H9 (cell line): ENCODE measurements at regions not wholly inside any gene's neighbourhood (a gene's known extent, or its start where the extent isn't known, plus 50 kb on each side); places are given as distances from the start of the nearest gene placed in this dataset.

Experiments used
- DNase-seq: peaks from one replicate; pipeline ENCODE4 v3.0.0-alpha.2; 2017
- H2AFZ ChIP-seq: one replicate; pipeline ENCODE4 v1.6.1; 2013; ENCODE audit warnings: mild to moderate bottlenecking, low read length, control low read depth, moderate library complexity
- H2AK5ac ChIP-seq: 2 replicates; pipeline ENCODE4 v1.6.1; 2013; ENCODE audit warnings: low read length, control low read depth, mixed read lengths; ENCODE audit not compliant: insufficient read length
- H2BK120ac ChIP-seq: one replicate; pipeline ENCODE4 v1.6.1; 2013; ENCODE audit warnings: low read depth, mild to moderate bottlenecking, low read length, control low read depth, inconsistent platforms; ENCODE audit not compliant: poor library complexity, severe bottlenecking
- H2BK12ac ChIP-seq: 2 replicates; pipeline ENCODE4 v1.6.1; 2013; ENCODE audit warnings: low read length, control low read depth, mixed read lengths, low read depth; ENCODE audit not compliant: insufficient read length
- H2BK15ac ChIP-seq: 2 replicates; pipeline ENCODE4 v1.6.1; 2013; ENCODE audit warnings: low read depth, low read length, control low read depth
- H2BK20ac ChIP-seq: one replicate; pipeline ENCODE4 v1.6.1; 2013; ENCODE audit warnings: low read depth, mild to moderate bottlenecking, low read length, control low read depth, inconsistent platforms; ENCODE audit not compliant: poor library complexity, severe bottlenecking
- H2BK5ac ChIP-seq: 2 replicates; pipeline ENCODE4 v1.6.1; 2013; ENCODE audit warnings: low read length, control low read depth, mixed read lengths; ENCODE audit not compliant: insufficient read length
- H3K14ac ChIP-seq: 2 replicates; pipeline ENCODE4 v1.6.1; 2013; ENCODE audit warnings: low read length, control low read depth; ENCODE audit not compliant: insufficient read depth
- H3K18ac ChIP-seq: 2 replicates; pipeline ENCODE4 v1.6.1; 2013; ENCODE audit warnings: low read depth, mild to moderate bottlenecking, mixed read lengths, low read length, control low read depth; ENCODE audit not compliant: insufficient read length
- H3K23ac ChIP-seq: 2 replicates; pipeline ENCODE4 v1.6.1; 2013; ENCODE audit warnings: low read length, control low read depth, mixed read lengths, low read depth; ENCODE audit not compliant: insufficient read length
- H3K23me2 ChIP-seq: 2 replicates; pipeline ENCODE4 v1.6.1; 2013; ENCODE audit warnings: low read depth, mild to moderate bottlenecking, mixed read lengths, low read length, control low read depth; ENCODE audit not compliant: insufficient read length, poor library complexity, severe bottlenecking
- H3K27ac ChIP-seq: 2 replicates; pipeline ENCODE4 v1.5.1; 2013; ENCODE audit warnings: low read length, control low read depth, mixed read lengths, low read depth; ENCODE audit not compliant: insufficient read length
- H3K27me3 ChIP-seq: 2 replicates; pipeline ENCODE4 v1.6.1; 2013; ENCODE audit warnings: low read length, control low read depth, inconsistent platforms; ENCODE audit not compliant: insufficient read depth
- H3K4ac ChIP-seq: 2 replicates; pipeline ENCODE4 v1.6.1; 2013; ENCODE audit warnings: low read depth, mild to moderate bottlenecking, control low read depth, inconsistent platforms, low read length, moderate library complexity
- H3K4me1 ChIP-seq: 2 replicates; pipeline ENCODE4 v1.6.1; 2013; ENCODE audit warnings: low read length, control low read depth, inconsistent platforms; ENCODE audit not compliant: insufficient read depth
- H3K4me2 ChIP-seq: 2 replicates; pipeline ENCODE4 v1.6.1; 2013; ENCODE audit warnings: low read length, control low read depth, mixed read lengths; ENCODE audit not compliant: insufficient read length, insufficient read depth
- H3K56ac ChIP-seq: 2 replicates; pipeline ENCODE4 v1.6.1; 2013; ENCODE audit warnings: low read depth, mild to moderate bottlenecking, mixed read lengths, low read length, control low read depth; ENCODE audit not compliant: insufficient read length
- H3K79me1 ChIP-seq: 2 replicates; pipeline ENCODE4 v1.6.1; 2013; ENCODE audit warnings: low read depth, mild to moderate bottlenecking, moderate library complexity, low read length, control low read depth, inconsistent platforms; ENCODE audit not compliant: insufficient read depth, poor library complexity, severe bottlenecking
- H3K79me2 ChIP-seq: 2 replicates; pipeline ENCODE4 v1.6.1; 2013; ENCODE audit warnings: low read length, control low read depth, inconsistent platforms; ENCODE audit not compliant: insufficient read depth
- H3K9ac ChIP-seq: 2 replicates; pipeline ENCODE4 v1.6.1; 2013; ENCODE audit warnings: low read length, control low read depth, mixed read lengths; ENCODE audit not compliant: insufficient read length; ENCODE audit errors: extremely low read depth
- H3K9me3 ChIP-seq: one replicate; pipeline ENCODE4 v1.6.1; 2013; ENCODE audit warnings: low read depth, low read length, inconsistent platforms; ENCODE audit not compliant: control insufficient read depth
- H3T11ph ChIP-seq: one replicate; pipeline ENCODE4 v1.6.1; 2013; ENCODE audit warnings: mild to moderate bottlenecking, low read length, control low read depth, inconsistent platforms
- H4K20me1 ChIP-seq: one replicate; pipeline ENCODE4 v1.6.1; 2013; ENCODE audit not compliant: control insufficient read depth, insufficient read length, insufficient read depth
- H4K5ac ChIP-seq: 2 replicates; pipeline ENCODE4 v1.6.1; 2013; ENCODE audit warnings: low read depth, mild to moderate bottlenecking, mixed read lengths, low read length, control low read depth; ENCODE audit not compliant: insufficient read length
- H4K8ac ChIP-seq: replicated peaks from 2 replicates; pipeline ENCODE4 v1.6.1; 2013; ENCODE audit warnings: low read length, control low read depth, mixed read lengths, low read depth; ENCODE audit not compliant: insufficient read length
- H4K91ac ChIP-seq: 2 replicates; pipeline ENCODE4 v1.6.1; 2013; ENCODE audit warnings: low read depth, mild to moderate bottlenecking, moderate library complexity, mixed read lengths, low read length, control low read depth; ENCODE audit not compliant: insufficient read length
- H3K27ac Mint-ChIP-seq, 3 experiments: 2 replicates in 2 of 3; 3 replicates in 1 of 3; pipeline ENCODE4 v1.8.0; 2020 to 2021; ENCODE audit warnings: mixed read lengths in 3 of 3, mild to moderate bottlenecking in 1 of 3, moderate library complexity in 1 of 3
- H3K27me3 Mint-ChIP-seq: 2 replicates; pipeline ENCODE4 v1.8.0; 2021; ENCODE audit warnings: low read depth, mild to moderate bottlenecking, moderate library complexity, mixed read lengths
- H3K36me3 Mint-ChIP-seq, 3 experiments: 2 replicates in 2 of 3; 3 replicates in 1 of 3; pipeline ENCODE4 v1.8.0; 2020 to 2021; ENCODE audit warnings: low read depth in 3 of 3, mixed read lengths in 3 of 3; ENCODE audit not compliant: insufficient read depth in 1 of 3
- H3K4me1 Mint-ChIP-seq, 2 experiments: 2 replicates each; pipeline ENCODE4 v1.8.0; 2020; ENCODE audit warnings: mixed read lengths in 2 of 2
- H3K4me3 Mint-ChIP-seq, 2 experiments: 2 replicates in 1 of 2; 3 replicates in 1 of 2; pipeline ENCODE4 v1.8.0; 2020 to 2021; ENCODE audit warnings: mild to moderate bottlenecking in 2 of 2, mixed read lengths in 2 of 2, moderate library complexity in 1 of 2
- H3K9me3 Mint-ChIP-seq, 2 experiments: 2 replicates in 1 of 2; 3 replicates in 1 of 2; pipeline ENCODE4 v1.8.0; 2020; ENCODE audit warnings: mild to moderate bottlenecking in 2 of 2, mixed read lengths in 2 of 2, moderate library complexity in 1 of 2
- CTCF ChIP-seq: fragments of 200-600 bp; sonication (generic); conservative IDR thresholded peaks from 3 replicates; pipeline ENCODE4 v1.8.0; 2021; ENCODE audit warnings: antibody characterized with exemption, mild to moderate bottlenecking
- WGBS: extraction: QIAGEN DNeasy Blood & Tissue Kit; methylation state at CpG from one replicate; pipeline ENCODE4 v1.1.7; 2013; ENCODE audit warnings: missing lambda C conversion rate, low lambda C conversion rate, mixed read lengths; ENCODE audit not compliant: insufficient read length; ENCODE audit errors: extremely low coverage; 5-methylcytosine and 5-hydroxymethylcytosine counted together

GRCh38 chr12:58293308-58293982, 352.1 kb downstream of the ATP23 start:
- Mint-ChIP-seq H3K9me3 (no peaks in the 10 kb centered on the region), H3K4me1 (peaks cover 29 to 37% of the 10 kb centered on the region in 2 experiments), H3K27ac (no peak overlapping the region), H3K27me3 (no peaks in the 10 kb centered on the region), H3K4me3 (no peak overlapping the region), H3K36me3 (no peaks in the 10 kb centered on the region)
- DNase-seq: no peak
- H2AK5ac ChIP-seq: no peak overlapping the region
- H2BK15ac ChIP-seq: no peak overlapping the region
- H3K14ac ChIP-seq: no peak overlapping the region
- no peak overlapping the region for H3K23ac ChIP-seq
- no peak overlapping the region for H2BK20ac ChIP-seq
- H3K4me2 ChIP-seq: no peak overlapping the region
- no peak overlapping the region for H3K56ac ChIP-seq
- no peak overlapping the region for H3K27ac ChIP-seq
- H3K9ac ChIP-seq: no peak overlapping the region
- H3K79me2 ChIP-seq: no peaks in the 10 kb centered on the region
- no peak overlapping the region for H3T11ph ChIP-seq
- no peak overlapping the region for H4K8ac ChIP-seq
- no peak overlapping the region for H2BK120ac ChIP-seq
- no peak overlapping the region for H4K5ac ChIP-seq
- H3K27me3 ChIP-seq: no peaks in the 10 kb centered on the region
- no peak overlapping the region for H2BK12ac ChIP-seq
- no peaks in the 10 kb centered on the region for H3K9me3 ChIP-seq
- no CpG with 5 or more reads among the region's 2 CpGs for WGBS
- H3K4me1 ChIP-seq: peaks cover 3% of the 10 kb centered on the region; the same call in 1 of the 2 replicates
- H3K18ac ChIP-seq: no peak overlapping the region
- no peak for TF ChIP-seq CTCF
- no peak overlapping the region for H2BK5ac ChIP-seq
- H3K23me2 ChIP-seq: no peaks in the 10 kb centered on the region
- H2AFZ ChIP-seq: no peak overlapping the region
- H3K79me1 ChIP-seq: no peaks in the 10 kb centered on the region
- no peak overlapping the region for H3K4ac ChIP-seq
- H4K91ac ChIP-seq: no peak overlapping the region
- no peaks in the 10 kb centered on the region for H4K20me1 ChIP-seq
